Liver (tissue), 8 donors: ENCODE measurements at regions not wholly inside any gene's neighbourhood (a gene's known extent, or its start where the extent isn't known, plus 50 kb on each side); places are given as distances from the start of the nearest gene placed in this dataset.

Source experiments
- DNase-seq: peaks from one replicate; pipeline ENCODE4 v3.0.0-alpha.2; 2017; ENCODE audit warnings: low spot score
- H3K27ac ChIP-seq, 2 donors: one replicate each; pipeline ENCODE4 v1.7.0; 2013; ENCODE audit warnings: inconsistent platforms in 2 of 2, low read length in 2 of 2, control low read depth in 1 of 2, low read depth in 1 of 2, mild to moderate bottlenecking in 1 of 2
- H3K27me3 ChIP-seq, 4 donors: one replicate each; pipeline versions ENCODE4 v1.6.1 to v1.7.0; 2013; ENCODE audit warnings: low read length in 3 of 4, inconsistent platforms in 1 of 4, mild to moderate bottlenecking in 1 of 4, moderate library complexity in 1 of 4; ENCODE audit not compliant: control insufficient read depth in 4 of 4, insufficient read depth in 4 of 4
- H3K36me3 ChIP-seq, 4 donors: one replicate each; pipeline versions ENCODE4 v1.6.1 to v1.7.0; 2013; ENCODE audit warnings: low read length in 3 of 4, mild to moderate bottlenecking in 3 of 4, low read depth in 1 of 4, moderate library complexity in 1 of 4; ENCODE audit not compliant: control insufficient read depth in 4 of 4, insufficient read depth in 3 of 4
- H3K4me1 ChIP-seq, 4 donors: one replicate each; pipeline versions ENCODE4 v1.6.1 to v1.7.0; 2013; ENCODE audit warnings: low read length in 3 of 4, mild to moderate bottlenecking in 3 of 4, moderate library complexity in 1 of 4; ENCODE audit not compliant: control insufficient read depth in 4 of 4, insufficient read depth in 4 of 4
- H3K4me3 ChIP-seq, 3 donors: one replicate each; pipeline versions ENCODE4 v1.6.1 to v1.7.0; 2013; ENCODE audit warnings: low read length in 3 of 3, control low read depth in 1 of 3, low read depth in 1 of 3, mild to moderate bottlenecking in 1 of 3
- H3K9ac ChIP-seq, 2 donors: one replicate each; pipeline ENCODE4 v1.7.0; 2013; ENCODE audit warnings: low read length in 2 of 2, mild to moderate bottlenecking in 2 of 2, moderate library complexity in 2 of 2, control low read depth in 1 of 2, low read depth in 1 of 2
- H3K9me3 ChIP-seq, 4 donors: one replicate each; pipeline versions ENCODE4 v1.6.1 to v1.7.0; 2013; ENCODE audit warnings: low read length in 3 of 4; ENCODE audit not compliant: control insufficient read depth in 4 of 4
- ATF3 ChIP-seq: IDR thresholded peaks from 2 replicates; pipeline ENCODE4 v1.6.1; 2016; ENCODE audit warnings: antibody characterized with exemption
- CTCF ChIP-seq: fragments of 150-350 bp; IDR thresholded peaks from 2 replicates; pipeline ENCODE4 v1.5.1; 2017; ENCODE audit warnings: improper control_type of control experiment, low read depth, low read length; ENCODE audit not compliant: missing input control
- EGR1 ChIP-seq, 2 donors: IDR thresholded peaks; 2 replicates each; pipeline ENCODE4 v1.6.1; 2016 to 2018; ENCODE audit warnings: antibody characterized with exemption in 2 of 2, low read depth in 2 of 2
- FOXA1 ChIP-seq: IDR thresholded peaks from 2 replicates; pipeline ENCODE4 v1.6.1; 2016; ENCODE audit warnings: antibody characterized with exemption
- GABPA ChIP-seq, 2 donors: IDR thresholded peaks in 1 of 2; conservative IDR thresholded peaks in 1 of 2; 2 replicates each; pipeline ENCODE4 v1.6.1; 2016; ENCODE audit warnings: antibody characterized with exemption in 2 of 2, mild to moderate bottlenecking in 1 of 2, moderate library complexity in 1 of 2
- HNF4A ChIP-seq, 2 donors: conservative IDR thresholded peaks; 2 replicates each; pipeline ENCODE4 v1.6.1; 2016; ENCODE audit warnings: antibody characterized with exemption in 2 of 2, mild to moderate bottlenecking in 2 of 2
- MAX ChIP-seq: IDR thresholded peaks from 2 replicates; pipeline ENCODE4 v1.6.1; 2016; ENCODE audit warnings: antibody characterized with exemption
- NR2F2 ChIP-seq: IDR thresholded peaks from 2 replicates; pipeline ENCODE4 v1.6.1; 2016; ENCODE audit warnings: antibody characterized with exemption
- RAD21 ChIP-seq, 2 donors: IDR thresholded peaks; 2 replicates each; pipeline ENCODE4 v1.6.1; 2016; ENCODE audit warnings: antibody characterized with exemption in 2 of 2, mild to moderate bottlenecking in 2 of 2
- REST ChIP-seq: IDR thresholded peaks from 2 replicates; pipeline ENCODE4 v1.6.1; 2016; ENCODE audit warnings: antibody characterized with exemption, mild to moderate bottlenecking
- RXRA ChIP-seq, 2 donors: IDR thresholded peaks; 2 replicates each; pipeline ENCODE4 v1.6.1; 2017 to 2018; ENCODE audit warnings: antibody characterized with exemption in 2 of 2, mild to moderate bottlenecking in 1 of 2
- SP1 ChIP-seq: IDR thresholded peaks from 2 replicates; pipeline ENCODE4 v1.6.1; 2018; ENCODE audit warnings: antibody characterized with exemption, mild to moderate bottlenecking
- TAF1 ChIP-seq: conservative IDR thresholded peaks from 2 replicates; pipeline ENCODE4 v1.6.1; 2016; ENCODE audit warnings: antibody characterized with exemption, mild to moderate bottlenecking
- YY1 ChIP-seq: IDR thresholded peaks from 2 replicates; pipeline ENCODE4 v1.6.1; 2016; ENCODE audit warnings: antibody characterized with exemption, mild to moderate bottlenecking
- WGBS: extraction: QIAGEN DNeasy Blood & Tissue Kit; methylation state at CpG from one replicate; pipeline ENCODE4 v1.1.7; 2013; 5-methylcytosine and 5-hydroxymethylcytosine counted together
- donor health status: healthy.
- donor health status: healthy.
- donor health status: healthy.
- donor health status: healthy.
- donor health status: healthy.

- Histone ChIP-seq H3K27ac (no peak overlapping the region), H3K9ac (no peak overlapping the region), H3K27me3 (no peaks in the 10 kb centered on the region), H3K9me3 (no peaks in the 10 kb centered on the region), H3K36me3 (no peaks in the 10 kb centered on the region), H3K4me3 (no peak overlapping the region), H3K4me1 (no peaks in the 10 kb centered on the region)
- WGBS = 86% methylated on average over 10 of the region's 10 CpGs
- DNase-seq = no peak
- no peak for TF ChIP-seq GABPA (IDR thresholded peaks at IDR 0.05 in 1 of 2, conservative IDR thresholded peaks at IDR 0.05 in 1 of 2)
- no peak for TF ChIP-seq CTCF
- no peak for TF ChIP-seq ATF3
- no peak for TF ChIP-seq HNF4A (conservative IDR thresholded peaks at IDR 0.05)
- no peak for TF ChIP-seq FOXA1
- TF ChIP-seq SP1 = no peak
- no peak for TF ChIP-seq RXRA (IDR thresholded peaks at IDR 0.05)
- TF ChIP-seq TAF1 = no peak
- no peak for TF ChIP-seq NR2F2
- TF ChIP-seq REST = no peak
These were observed 149.6 kb downstream of the CDH26 start for GRCh38 chr20:60107621-60108390.

- Histone ChIP-seq H3K9ac (no peak overlapping the region), H3K27me3 (no peaks in the 10 kb centered on the region), H3K9me3 (no peaks in the 10 kb centered on the region), H3K4me3 (no peak overlapping the region), H3K4me1 (no peaks in the 10 kb centered on the region), H3K27ac (no peak overlapping the region), H3K36me3 (no peaks in the 10 kb centered on the region)
- DNase-seq = no peak
- no peak for TF ChIP-seq RXRA (IDR thresholded peaks at IDR 0.05)
- no peak for TF ChIP-seq TAF1
- no peak for TF ChIP-seq YY1
- no peak for TF ChIP-seq EGR1 (IDR thresholded peaks at IDR 0.05; ENCODE audit: low read depth in 2 of 2)
- no peak for TF ChIP-seq REST
- no peak for TF ChIP-seq MAX
- TF ChIP-seq NR2F2 = no peak
- no peak for TF ChIP-seq RAD21 (IDR thresholded peaks at IDR 0.05)
- 91% methylated on average over 5 of the region's 5 CpGs for WGBS
These were observed 150.2 kb downstream of the CDH26 start for GRCh38 chr20:60108397-60108796.
